ENCODE measurements at regions not wholly inside any gene's neighbourhood (a gene's known extent, or its start where the extent isn't known, plus 50 kb on each side); places are given as distances from the start of the nearest gene placed in this dataset.

GRCh38 chr1:235043234-235043633 is 85.4 kb downstream of the TOMM20 start:
- no peak overlapping the region for H3K9ac ChIP-seq
- 92% methylated on average over 3 of the region's 3 CpGs for WGBS (ENCODE audit: low lambda C conversion rate)
- ChIA-PET CTCF (no interaction called here), POLR2A (no interaction called here)
- no peaks in the 10 kb centered on the region for H3K79me2 ChIP-seq (ENCODE audit: insufficient read depth)
- H4K20me1 ChIP-seq (ENCODE audit: insufficient read depth) = no peaks in the 10 kb centered on the region
- H3K9me2 ChIP-seq = no peaks in the 10 kb centered on the region
- H3K36me3 ChIP-seq (replicated peaks in 1 of 2; ENCODE audit: control insufficient read depth in 1 of 2, insufficient read depth in 2 of 2, low read length in 1 of 2) = peaks cover 0 to 4% of the 10 kb centered on the region in 2 experiments
- H3F3A ChIP-seq (replicated peaks; ENCODE audit: insufficient read depth) = no peaks in the 10 kb centered on the region
- no peak overlapping the region for H3K4me2 ChIP-seq
- H2AFZ ChIP-seq (ENCODE audit: low read depth) = no peak overlapping the region
- H3K27me3 ChIP-seq (ENCODE audit: insufficient read depth) = no peaks in the 10 kb centered on the region
- H3K4me3 ChIP-seq (ENCODE audit: low read depth in 2 of 2, low read length in 1 of 2) = no peak overlapping the region
- no peak for DNase-seq
- H3K27ac ChIP-seq (ENCODE audit: low read depth in 2 of 2, low read length in 1 of 2) = no peak overlapping the region
- no peak for TF ChIP-seq PBX3 (IDR thresholded peaks at IDR 0.05)
- no peak for TF ChIP-seq ZBTB33 (IDR thresholded peaks at IDR 0.05; ENCODE audit: borderline replicate concordance, low read depth)
- TF ChIP-seq MXI1 (IDR thresholded peaks at IDR 0.05; ENCODE audit: low read depth, low read length) = no peak
- H3K9me3 ChIP-seq = no peaks in the 10 kb centered on the region
- H3K4me1 ChIP-seq (ENCODE audit: control insufficient read depth in 1 of 2, insufficient read depth in 2 of 2, low read depth in 1 of 2, low read length in 1 of 2) = peaks cover 0 to 4% of the 10 kb centered on the region in 2 experiments; a peak in 1 of 4 replicates

- Histone ChIP-seq H3K4me3 (ENCODE audit: low read depth in 2 of 2, low read length in 1 of 2) (no peak overlapping the region), H3K27ac (ENCODE audit: low read depth in 2 of 2, low read length in 1 of 2) (no peak overlapping the region), H3K27me3 (ENCODE audit: insufficient read depth) (no peaks in the 10 kb centered on the region), H3K9me2 (no peaks in the 10 kb centered on the region), H3F3A (replicated peaks; ENCODE audit: insufficient read depth) (no peaks in the 10 kb centered on the region), H3K4me2 (no peak overlapping the region), H4K20me1 (ENCODE audit: insufficient read depth) (no peaks in the 10 kb centered on the region), H3K9ac (no peak overlapping the region), H3K79me2 (ENCODE audit: insufficient read depth) (no peaks in the 10 kb centered on the region), H3K9me3 (no peaks in the 10 kb centered on the region), H3K4me1 (ENCODE audit: control insufficient read depth in 1 of 2, insufficient read depth in 2 of 2, low read depth in 1 of 2, low read length in 1 of 2) (no peaks in the 10 kb centered on the region), H2AFZ (ENCODE audit: low read depth) (no peak overlapping the region), H3K36me3 (replicated peaks in 1 of 2; ENCODE audit: control insufficient read depth in 1 of 2, insufficient read depth in 2 of 2, low read length in 1 of 2) (peaks cover 0 to 4% of the 10 kb centered on the region in 2 experiments)
- no peak for TF ChIP-seq FOSL2 (IDR thresholded peaks at IDR 0.05; ENCODE audit: borderline replicate concordance, low read depth)
- no peak for TF ChIP-seq MEF2A (IDR thresholded peaks at IDR 0.05; ENCODE audit: borderline replicate concordance, low read depth)
- no peak for TF ChIP-seq ZBTB33 (IDR thresholded peaks at IDR 0.05; ENCODE audit: borderline replicate concordance, low read depth)
- TF ChIP-seq TAF1 (IDR thresholded peaks at IDR 0.05; ENCODE audit: borderline replicate concordance, low read depth, low read length) = no peak
- DNase-seq = no peak
- WGBS (ENCODE audit: low lambda C conversion rate) = 92% methylated on average over 2 of the region's 2 CpGs
- POLR2A ChIA-PET = no interaction called here
- CTCF ChIA-PET = no interaction called here
Measured at GRCh38 chr1:235038701-235039100, 89.9 kb downstream of the TOMM20 start.

Data from SK-N-SH (cell line).